ENCODE measurements at regions not wholly inside any gene's neighbourhood (a gene's known extent, or its start where the extent isn't known, plus 50 kb on each side); places are given as distances from the start of the nearest gene placed in this dataset.

DNA sequence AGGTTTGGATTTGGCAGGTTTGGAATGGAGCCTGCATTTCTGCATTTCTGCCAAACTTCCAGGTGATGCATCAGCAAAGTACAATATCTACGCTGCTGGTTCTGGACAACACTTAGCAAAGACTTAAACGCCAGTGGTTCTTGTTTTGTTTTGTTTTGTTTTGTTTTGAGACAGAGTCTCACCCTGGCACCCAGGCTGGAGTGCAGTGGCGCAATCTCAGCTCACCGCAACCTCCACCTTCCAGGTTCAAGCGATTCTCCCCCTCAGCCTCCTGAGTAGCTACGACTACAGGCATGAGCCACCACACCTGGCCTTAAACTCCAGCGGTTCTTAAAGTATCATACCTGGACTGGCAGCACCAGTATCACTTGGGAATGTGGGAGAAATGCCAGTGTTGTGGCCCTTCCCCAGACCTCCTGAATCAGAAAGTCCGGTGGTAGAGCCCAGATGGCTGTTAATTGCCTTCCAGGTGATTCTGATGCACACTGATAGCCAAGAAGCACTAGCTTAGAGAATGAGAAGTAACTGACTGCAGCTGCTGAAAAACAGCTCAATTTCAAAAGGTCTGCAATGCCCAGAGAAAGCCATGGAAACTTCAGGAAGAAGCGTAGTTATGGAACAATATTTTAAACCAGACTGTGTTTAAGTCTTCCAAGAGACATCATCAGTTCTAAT is 114.8 kb upstream of the FOXN3 start:
- TF ChIP-seq, protein P1, sequence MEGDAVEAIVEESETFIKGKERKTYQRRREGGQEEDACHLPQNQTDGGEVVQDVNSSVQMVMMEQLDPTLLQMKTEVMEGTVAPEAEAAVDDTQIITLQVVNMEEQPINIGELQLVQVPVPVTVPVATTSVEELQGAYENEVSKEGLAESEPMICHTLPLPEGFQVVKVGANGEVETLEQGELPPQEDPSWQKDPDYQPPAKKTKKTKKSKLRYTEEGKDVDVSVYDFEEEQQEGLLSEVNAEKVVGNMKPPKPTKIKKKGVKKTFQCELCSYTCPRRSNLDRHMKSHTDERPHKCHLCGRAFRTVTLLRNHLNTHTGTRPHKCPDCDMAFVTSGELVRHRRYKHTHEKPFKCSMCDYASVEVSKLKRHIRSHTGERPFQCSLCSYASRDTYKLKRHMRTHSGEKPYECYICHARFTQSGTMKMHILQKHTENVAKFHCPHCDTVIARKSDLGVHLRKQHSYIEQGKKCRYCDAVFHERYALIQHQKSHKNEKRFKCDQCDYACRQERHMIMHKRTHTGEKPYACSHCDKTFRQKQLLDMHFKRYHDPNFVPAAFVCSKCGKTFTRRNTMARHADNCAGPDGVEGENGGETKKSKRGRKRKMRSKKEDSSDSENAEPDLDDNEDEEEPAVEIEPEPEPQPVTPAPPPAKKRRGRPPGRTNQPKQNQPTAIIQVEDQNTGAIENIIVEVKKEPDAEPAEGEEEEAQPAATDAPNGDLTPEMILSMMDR (IDR thresholded peaks at IDR 0.05; ENCODE audit: unreplicated experiment in 3 of 3) = no peak

DNA sequence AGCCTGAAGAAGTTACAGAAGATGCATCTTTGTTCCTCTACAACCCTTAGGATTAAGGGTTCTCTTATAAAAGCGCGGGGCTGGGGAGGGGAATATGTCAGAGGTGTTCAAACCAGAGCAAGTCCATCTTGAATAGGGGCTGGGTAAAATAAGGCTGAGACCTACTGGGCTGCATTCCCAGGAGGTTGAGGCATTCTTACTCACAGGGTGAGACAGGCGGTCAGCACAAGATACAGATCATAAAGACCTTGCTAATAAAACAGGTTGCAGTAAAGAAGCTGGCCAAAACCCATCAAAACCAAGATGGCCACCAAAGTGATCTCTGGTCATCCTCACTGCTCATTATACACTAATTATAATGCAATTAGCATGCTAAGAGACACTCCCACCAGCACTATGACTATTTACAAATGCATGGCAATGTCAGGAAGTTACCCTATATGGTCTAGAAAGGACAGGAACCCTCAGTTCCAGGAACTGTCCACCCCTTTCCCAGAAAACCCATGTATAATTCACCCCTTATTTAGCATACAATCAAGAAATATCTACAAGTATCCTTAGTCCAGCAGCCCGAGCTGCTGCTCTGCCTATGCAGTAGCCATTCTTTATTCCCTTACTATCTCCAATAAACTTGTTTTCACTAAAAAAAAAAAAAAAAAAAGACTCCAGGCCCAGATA is 108.1 kb upstream of the FOXN3 start:
- Mint-ChIP-seq H3K27me3 (ENCODE audit: low read depth) (no peaks in the 10 kb centered on the region), H3K4me3 (no peak overlapping the region), H3K9me3 (peaks cover 47% of the 10 kb centered on the region), H3K27ac (no peak overlapping the region), H3K4me1 (no peaks in the 10 kb centered on the region), H3K36me3 (ENCODE audit: low read depth) (peaks cover 27% of the 10 kb centered on the region)
- TF ChIP-seq, protein P1 (IDR thresholded peaks at IDR 0.05; ENCODE audit: unreplicated experiment in 3 of 3) = no peak

More for the DNA sequence above, 114.8 kb upstream of the FOXN3 start:
- no peak overlapping the region for H3K27ac Mint-ChIP-seq
- no peaks in the 10 kb centered on the region for H3K27me3 Mint-ChIP-seq (ENCODE audit: low read depth)
- no peak overlapping the region for H3K4me3 Mint-ChIP-seq
- peaks cover 5% of the 10 kb centered on the region for H3K36me3 Mint-ChIP-seq (ENCODE audit: low read depth)
- H3K9me3 Mint-ChIP-seq = peaks cover 6% of the 10 kb centered on the region
- peaks cover 31% of the 10 kb centered on the region for H3K4me1 Mint-ChIP-seq

DNA sequence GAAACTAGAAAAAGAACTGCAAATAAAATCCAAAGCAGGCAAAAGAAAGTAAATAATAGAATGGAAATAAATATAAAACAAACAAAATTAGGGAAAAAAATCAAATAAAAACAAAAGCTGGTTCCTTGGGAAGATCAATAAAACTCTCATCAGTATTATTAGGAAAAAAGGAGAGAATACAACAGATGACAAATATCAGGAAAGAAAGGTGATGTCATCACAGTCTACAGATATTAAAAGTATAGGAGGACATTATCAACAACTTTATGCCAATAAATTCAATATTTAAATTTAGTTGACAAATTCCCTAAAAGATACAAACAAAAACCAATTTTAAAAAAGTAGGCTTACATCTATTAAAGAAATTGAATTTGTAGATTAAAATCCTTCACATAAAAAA is 107.4 kb upstream of the FOXN3 start:
- no peak overlapping the region for H3K27ac Mint-ChIP-seq
- TF ChIP-seq, protein P1 (IDR thresholded peaks at IDR 0.05; ENCODE audit: unreplicated experiment in 3 of 3) = no peak
- H3K27me3 Mint-ChIP-seq (ENCODE audit: low read depth) = no peaks in the 10 kb centered on the region
- no peak overlapping the region for H3K4me3 Mint-ChIP-seq
- peaks cover 48% of the 10 kb centered on the region for H3K9me3 Mint-ChIP-seq
- H3K36me3 Mint-ChIP-seq (ENCODE audit: low read depth) = peaks cover 29% of the 10 kb centered on the region
- no peaks in the 10 kb centered on the region for H3K4me1 Mint-ChIP-seq

DNA sequence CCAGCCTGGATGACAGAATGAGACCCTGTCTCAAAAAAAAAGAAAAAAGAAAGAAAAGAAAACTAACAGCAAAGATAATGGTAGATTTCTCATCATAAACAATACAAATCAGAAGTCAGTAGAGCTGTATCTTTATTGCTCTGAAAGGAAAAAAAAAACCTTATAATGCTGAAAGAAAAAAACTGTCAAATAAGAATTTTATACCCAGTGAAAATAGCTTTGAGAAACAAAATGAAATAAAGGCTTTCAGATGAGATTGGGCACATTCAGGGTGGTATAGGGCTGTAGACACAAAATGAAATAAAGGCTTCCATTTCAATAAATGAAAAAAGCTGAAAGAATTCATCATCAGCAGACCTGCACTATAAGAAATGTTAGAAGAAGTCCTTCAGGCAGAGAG is 105.0 kb upstream of the FOXN3 start:
- H3K36me3 Mint-ChIP-seq (ENCODE audit: low read depth) = peaks cover 29% of the 10 kb centered on the region
- H3K4me3 Mint-ChIP-seq = no peak overlapping the region
- H3K27ac Mint-ChIP-seq = no peak overlapping the region
- no peaks in the 10 kb centered on the region for H3K4me1 Mint-ChIP-seq
- H3K9me3 Mint-ChIP-seq = peaks cover 47% of the 10 kb centered on the region
- TF ChIP-seq, protein P1 (IDR thresholded peaks at IDR 0.05; ENCODE audit: unreplicated experiment in 3 of 3) = no peak
- H3K27me3 Mint-ChIP-seq (ENCODE audit: low read depth) = no peaks in the 10 kb centered on the region

DNA sequence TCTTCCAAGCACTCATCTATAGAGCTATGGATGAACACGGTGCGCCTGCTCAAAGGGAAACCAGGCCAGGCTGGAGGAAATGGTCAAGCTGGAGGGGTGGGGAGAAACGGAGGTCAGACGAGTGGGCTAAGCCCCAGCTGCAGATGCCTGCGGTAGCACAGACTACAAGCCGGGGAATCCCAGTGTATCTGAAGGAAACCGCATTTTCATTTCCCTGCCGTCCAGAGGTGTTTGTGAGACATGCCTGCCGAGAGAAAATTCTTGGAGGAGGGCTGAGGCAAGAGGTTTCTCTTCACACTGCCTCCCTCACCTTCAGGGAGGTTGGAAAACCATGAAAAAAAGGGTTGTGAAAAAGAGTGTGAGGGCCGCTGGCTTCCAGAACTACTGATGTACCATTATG is 102.0 kb upstream of the FOXN3 start:
- Mint-ChIP-seq H3K4me1 (no peaks in the 10 kb centered on the region), H3K4me3 (no peak overlapping the region), H3K27ac (no peak overlapping the region), H3K27me3 (ENCODE audit: low read depth) (no peaks in the 10 kb centered on the region), H3K36me3 (ENCODE audit: low read depth) (peaks cover 22% of the 10 kb centered on the region), H3K9me3 (peaks cover 32% of the 10 kb centered on the region)
- TF ChIP-seq, protein P1 (IDR thresholded peaks at IDR 0.05; ENCODE audit: unreplicated experiment in 3 of 3) = no peak

DNA sequence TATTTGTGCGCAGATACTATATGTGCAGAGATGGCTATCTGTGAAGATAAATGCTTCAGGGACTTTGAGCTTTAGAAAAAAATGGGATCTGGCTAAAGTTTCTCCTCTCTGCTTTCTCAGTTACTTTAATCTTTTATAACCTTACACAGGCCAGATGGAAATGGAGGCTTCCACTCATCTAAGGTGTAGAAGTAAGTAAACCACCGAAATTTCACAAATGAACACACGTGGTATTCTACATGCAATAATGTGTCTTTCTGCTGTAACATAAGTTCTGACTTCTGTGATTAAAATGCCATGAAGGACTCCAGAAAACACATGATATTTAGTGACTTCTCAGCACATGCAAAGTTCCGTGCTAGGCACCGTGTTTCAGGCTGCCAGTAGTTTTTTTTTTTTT is 99.1 kb upstream of the FOXN3 start:
- Mint-ChIP-seq H3K4me1 (no peaks in the 10 kb centered on the region), H3K4me3 (no peak overlapping the region), H3K36me3 (ENCODE audit: low read depth) (peaks cover 20% of the 10 kb centered on the region), H3K27ac (no peak overlapping the region), H3K27me3 (ENCODE audit: low read depth) (no peaks in the 10 kb centered on the region), H3K9me3 (peaks cover 16% of the 10 kb centered on the region)
- TF ChIP-seq, protein P1 (IDR thresholded peaks at IDR 0.05; ENCODE audit: unreplicated experiment in 3 of 3) = no peak

All from nephron (organoid).